Activated T-cell treated with anti-CD3 and anti-CD28 coated beads, Interleukin-2, amount 50 U/mL, for 72 hours (primary cell): ENCODE measurements at regions not wholly inside any gene's neighbourhood (a gene's known extent, or its start where the extent isn't known, plus 50 kb on each side); places are given as distances from the start of the nearest gene placed in this dataset.

ENCODE experiments used
- ATAC-seq, 2 donors: fragments of 150-1000 bp; cut with Tn5 transposase; replicated peaks in 1 of 2; 2 replicates each; pipeline ENCODE4 v1.10.0; 2021; ENCODE audit warnings: moderate library complexity in 2 of 2, mild to moderate bottlenecking in 1 of 2
- DNase-seq, 2 donors: peaks; one replicate each; pipeline ENCODE4 v3.0.0; 2021 to 2022; ENCODE audit warnings: mixed read lengths in 1 of 2
- H3K27ac Mint-ChIP-seq: one replicate; pipeline ENCODE4 v1.8.0; 2022; ENCODE audit warnings: mild to moderate bottlenecking, moderate library complexity, mixed read lengths
- H3K27me3 Mint-ChIP-seq: one replicate; pipeline ENCODE4 v1.8.0; 2022; ENCODE audit warnings: low read depth, mixed read lengths
- H3K36me3 Mint-ChIP-seq, 2 donors: one replicate each; pipeline ENCODE4 v1.8.0; 2022; ENCODE audit warnings: mixed read lengths in 2 of 2, mild to moderate bottlenecking in 1 of 2; ENCODE audit not compliant: insufficient read depth in 2 of 2
- H3K4me1 Mint-ChIP-seq: one replicate; pipeline ENCODE4 v1.8.0; 2022; ENCODE audit warnings: low read depth, mixed read lengths
- H3K4me3 Mint-ChIP-seq, 2 donors: one replicate each; pipeline ENCODE4 v1.8.0; 2022; ENCODE audit warnings: mild to moderate bottlenecking in 2 of 2, mixed read lengths in 2 of 2, moderate library complexity in 2 of 2
- H3K9me3 Mint-ChIP-seq, 2 donors: one replicate each; pipeline ENCODE4 v1.8.0; 2022; ENCODE audit warnings: mixed read lengths in 2 of 2

GRCh38 chr21:22703521-22703920 is 1705.3 kb downstream of the NCAM2 start:
- DNase-seq (no peak), ATAC-seq (no peak)
- Mint-ChIP-seq H3K27ac (no peak overlapping the region), H3K27me3 (no peaks in the 10 kb centered on the region), H3K36me3 (no peaks in the 10 kb centered on the region), H3K9me3 (peaks cover 0 to 2% of the 10 kb centered on the region in 2 donors), H3K4me3 (no peak overlapping the region), H3K4me1 (no peaks in the 10 kb centered on the region)

GRCh38 chr21:22710721-22711120 is 1712.5 kb downstream of the NCAM2 start:
- no peak for DNase-seq
- no peak overlapping the region for H3K27ac Mint-ChIP-seq
- H3K9me3 Mint-ChIP-seq, result peaks cover 0 to 4% of the 10 kb centered on the region in 2 donors
- H3K4me1 Mint-ChIP-seq, result no peaks in the 10 kb centered on the region
- no peaks in the 10 kb centered on the region for H3K36me3 Mint-ChIP-seq
- H3K4me3 Mint-ChIP-seq, result no peak overlapping the region
- no peak for ATAC-seq
- no peaks in the 10 kb centered on the region for H3K27me3 Mint-ChIP-seq

- ATAC-seq (no peak), DNase-seq (no peak)
- Mint-ChIP-seq H3K27me3 (no peaks in the 10 kb centered on the region), H3K4me1 (no peaks in the 10 kb centered on the region), H3K27ac (no peak overlapping the region), H3K36me3 (no peaks in the 10 kb centered on the region), H3K9me3 (peaks cover 0 to 4% of the 10 kb centered on the region in 2 donors), H3K4me3 (no peak overlapping the region)
Measured at GRCh38 chr21:22711636-22712035, 1713.4 kb downstream of the NCAM2 start.

GRCh38 chr21:22725436-22725835 is 1727.2 kb downstream of the NCAM2 start:
- H3K36me3 Mint-ChIP-seq, result no peaks in the 10 kb centered on the region
- H3K4me3 Mint-ChIP-seq, result no peak overlapping the region
- ATAC-seq (no peak), DNase-seq (no peak)
- H3K4me1 Mint-ChIP-seq, result no peaks in the 10 kb centered on the region
- H3K9me3 Mint-ChIP-seq, result peaks cover 0 to 3% of the 10 kb centered on the region in 2 donors
- H3K27ac Mint-ChIP-seq, result no peak overlapping the region
- H3K27me3 Mint-ChIP-seq, result no peaks in the 10 kb centered on the region

- Mint-ChIP-seq H3K4me3 (no peak overlapping the region), H3K27me3 (no peaks in the 10 kb centered on the region), H3K4me1 (no peaks in the 10 kb centered on the region), H3K27ac (no peak overlapping the region), H3K9me3 (peaks cover 0 to 3% of the 10 kb centered on the region in 2 donors), H3K36me3 (no peaks in the 10 kb centered on the region)
- no peak for DNase-seq
- ATAC-seq, result no peak
Measured at GRCh38 chr21:22728091-22728490, 1729.9 kb downstream of the NCAM2 start.

GRCh38 chr21:22743085-22743484 is 1744.9 kb downstream of the NCAM2 start:
- Mint-ChIP-seq H3K4me3 (no peak overlapping the region), H3K4me1 (no peaks in the 10 kb centered on the region), H3K27ac (no peak overlapping the region), H3K27me3 (no peaks in the 10 kb centered on the region), H3K9me3 (no peaks in the 10 kb centered on the region), H3K36me3 (no peaks in the 10 kb centered on the region)
- ATAC-seq (no peak), DNase-seq (no peak)

- Mint-ChIP-seq H3K9me3 (no peaks in the 10 kb centered on the region), H3K27me3 (no peaks in the 10 kb centered on the region), H3K27ac (no peak overlapping the region), H3K4me1 (peaks cover 5% of the 10 kb centered on the region), H3K36me3 (no peaks in the 10 kb centered on the region), H3K4me3 (no peak overlapping the region)
- no peak for ATAC-seq
- no peak for DNase-seq
Measured at GRCh38 chr21:22754746-22755145, 1756.5 kb downstream of the NCAM2 start.

GRCh38 chr21:22758478-22758877 is 1760.3 kb downstream of the NCAM2 start:
- no peaks in the 10 kb centered on the region for H3K27me3 Mint-ChIP-seq
- H3K4me1 Mint-ChIP-seq, result peaks cover 5% of the 10 kb centered on the region
- H3K27ac Mint-ChIP-seq, result no peak overlapping the region
- ATAC-seq, result peak; percentile 17 to 47
- H3K9me3 Mint-ChIP-seq, result no peaks in the 10 kb centered on the region
- no peak for DNase-seq
- no peak overlapping the region for H3K4me3 Mint-ChIP-seq
- H3K36me3 Mint-ChIP-seq, result no peaks in the 10 kb centered on the region

GRCh38 chr21:22762463-22762862 is 1764.3 kb downstream of the NCAM2 start:
- no peak overlapping the region for H3K27ac Mint-ChIP-seq
- H3K4me1 Mint-ChIP-seq, result no peaks in the 10 kb centered on the region
- no peaks in the 10 kb centered on the region for H3K27me3 Mint-ChIP-seq
- ATAC-seq, result no peak
- H3K4me3 Mint-ChIP-seq, result no peak overlapping the region
- no peaks in the 10 kb centered on the region for H3K9me3 Mint-ChIP-seq
- no peaks in the 10 kb centered on the region for H3K36me3 Mint-ChIP-seq
- no peak for DNase-seq

- H3K36me3 Mint-ChIP-seq, result no peaks in the 10 kb centered on the region
- ATAC-seq (no peak), DNase-seq (no peak)
- H3K27me3 Mint-ChIP-seq, result no peaks in the 10 kb centered on the region
- no peak overlapping the region for H3K27ac Mint-ChIP-seq
- H3K9me3 Mint-ChIP-seq, result no peaks in the 10 kb centered on the region
- no peak overlapping the region for H3K4me3 Mint-ChIP-seq
- H3K4me1 Mint-ChIP-seq, result no peaks in the 10 kb centered on the region
Measured at GRCh38 chr21:22763442-22763841, 1765.2 kb downstream of the NCAM2 start.

GRCh38 chr21:22764222-22764621 is 1766.0 kb downstream of the NCAM2 start:
- H3K4me3 Mint-ChIP-seq, result no peak overlapping the region
- H3K27me3 Mint-ChIP-seq, result no peaks in the 10 kb centered on the region
- H3K4me1 Mint-ChIP-seq, result no peaks in the 10 kb centered on the region
- DNase-seq (no peak), ATAC-seq (no peak)
- no peaks in the 10 kb centered on the region for H3K9me3 Mint-ChIP-seq
- H3K36me3 Mint-ChIP-seq, result no peaks in the 10 kb centered on the region
- H3K27ac Mint-ChIP-seq, result no peak overlapping the region

- H3K9me3 Mint-ChIP-seq, result no peaks in the 10 kb centered on the region
- no peaks in the 10 kb centered on the region for H3K36me3 Mint-ChIP-seq
- H3K4me1 Mint-ChIP-seq, result no peaks in the 10 kb centered on the region
- no peak overlapping the region for H3K4me3 Mint-ChIP-seq
- no peak for DNase-seq
- H3K27ac Mint-ChIP-seq, result no peak overlapping the region
- ATAC-seq, result no peak
- H3K27me3 Mint-ChIP-seq, result no peaks in the 10 kb centered on the region
Measured at GRCh38 chr21:22791376-22791775, 1793.2 kb downstream of the NCAM2 start.

- Mint-ChIP-seq H3K27ac (no peak overlapping the region), H3K36me3 (no peaks in the 10 kb centered on the region), H3K4me3 (no peak overlapping the region), H3K27me3 (no peaks in the 10 kb centered on the region), H3K4me1 (no peaks in the 10 kb centered on the region), H3K9me3 (no peaks in the 10 kb centered on the region)
- peak in 1 of 2 donors; percentile 2 for DNase-seq
- ATAC-seq, result no peak
Measured at GRCh38 chr21:22791986-22792560, 1793.9 kb downstream of the NCAM2 start.

GRCh38 chr21:22795091-22795490 is 1796.9 kb downstream of the NCAM2 start:
- no peak overlapping the region for H3K27ac Mint-ChIP-seq
- no peaks in the 10 kb centered on the region for H3K9me3 Mint-ChIP-seq
- H3K4me1 Mint-ChIP-seq, result no peaks in the 10 kb centered on the region
- no peaks in the 10 kb centered on the region for H3K27me3 Mint-ChIP-seq
- no peak for DNase-seq
- no peak for ATAC-seq
- H3K4me3 Mint-ChIP-seq, result no peak overlapping the region
- no peaks in the 10 kb centered on the region for H3K36me3 Mint-ChIP-seq
